ENCODE measurements at regions not wholly inside any gene's neighbourhood (a gene's known extent, or its start where the extent isn't known, plus 50 kb on each side); places are given as distances from the start of the nearest gene placed in this dataset.

DNA sequence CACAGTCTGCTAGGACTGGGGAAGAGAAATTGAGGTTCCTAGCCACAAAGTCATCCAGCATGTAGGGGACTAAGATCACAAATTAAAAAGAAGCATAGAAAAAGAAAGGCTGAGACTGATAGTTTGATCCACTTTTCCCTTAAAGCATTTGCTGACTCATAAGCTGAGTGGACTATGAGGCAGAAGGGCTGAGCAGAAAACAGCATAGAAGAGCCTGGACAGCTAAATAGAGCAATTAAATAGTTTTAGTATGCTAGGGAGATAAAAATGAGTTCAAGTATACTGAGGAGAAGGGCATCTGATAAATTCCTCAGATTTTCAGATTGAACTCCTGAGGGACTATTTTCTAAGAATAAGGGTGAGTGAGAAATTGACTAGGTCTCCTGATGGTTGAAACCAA lies 155.9 kb upstream of the EGR2 start:
- Histone ChIP-seq H4K8ac (ENCODE audit: low read depth in 2 of 2, low read length in 2 of 2) (no peak overlapping the region), H3K79me1 (ENCODE audit: low read depth in 1 of 2, low read length in 2 of 2) (no peaks in the 10 kb centered on the region), H2AFZ (replicated peaks; ENCODE audit: low read length, poor library complexity) (no peak overlapping the region), H2BK120ac (ENCODE audit: low read depth, low read length) (no peak overlapping the region), H2BK20ac (ENCODE audit: low read depth, low read length) (no peak overlapping the region), H3K27ac (ENCODE audit: insufficient read depth, low read length) (no peak overlapping the region), H3K56ac (ENCODE audit: extremely low read depth, insufficient read depth, low read length) (no peak overlapping the region), H3K9me3 (ENCODE audit: control insufficient read depth, insufficient read depth, low read length) (no peaks in the 10 kb centered on the region), H3K9ac (ENCODE audit: low read depth, low read length) (no peak overlapping the region), H2AK9ac (replicated peaks; ENCODE audit: low read depth, low read length, poor library complexity) (no peak overlapping the region), H2BK5ac (ENCODE audit: low read depth, low read length, poor library complexity, severe bottlenecking) (no peak overlapping the region), H3K18ac (ENCODE audit: low read depth, low read length) (no peak overlapping the region), H3K36me3 (ENCODE audit: control insufficient read depth, insufficient read depth, low read length) (no peaks in the 10 kb centered on the region), H3K4me3 (ENCODE audit: insufficient read depth, low read depth, low read length) (no peak overlapping the region), H2BK15ac (ENCODE audit: low read depth, low read length) (no peak overlapping the region), H4K20me1 (ENCODE audit: insufficient read depth, low read length) (no peaks in the 10 kb centered on the region), H4K91ac (ENCODE audit: insufficient read depth, low read depth, low read length) (no peak overlapping the region), H3K4ac (ENCODE audit: low read depth, low read length) (no peak overlapping the region), H3K4me2 (ENCODE audit: low read depth, low read length) (no peak overlapping the region), H3K23ac (ENCODE audit: low read depth, low read length) (no peak overlapping the region), H3K14ac (replicated peaks; ENCODE audit: low read depth, low read length) (no peak overlapping the region), H3K4me1 (ENCODE audit: control insufficient read depth, insufficient read depth, low read length) (no peaks in the 10 kb centered on the region), H3K9me1 (ENCODE audit: insufficient read depth, low read length) (no peaks in the 10 kb centered on the region), H3K27me3 (ENCODE audit: control insufficient read depth, insufficient read depth, low read length) (no peaks in the 10 kb centered on the region; the same call in 1 of the 2 replicates), H4K5ac (ENCODE audit: low read depth, low read length) (no peak overlapping the region), H2AK5ac (ENCODE audit: low read depth, low read length) (no peak overlapping the region)
- no TSS peak for BruUV-seq (replicated peaks)
- DNase-seq = peak; percentile 25
- ChIA-PET POLR2A (ENCODE audit: unreplicated experiment) (no interaction called here), CTCF (no interaction called here)
- in situ Hi-C loops (cut with MboI; ENCODE audit: low sequenced_read_pairs) = no loop called here
- no peak for ATAC-seq (ENCODE audit: low read depth)
- dilution Hi-C loops (cut with HindIII; ENCODE audit: low sequenced_read_pairs, unreplicated experiment) = no loop called here
- intact Hi-C loops (cut with micrococcal nuclease) = no loop called here
- TF ChIP-seq RFX5 (IDR thresholded peaks at IDR 0.05; ENCODE audit: low read depth, low read length) (no peak), MAFK (IDR thresholded peaks at IDR 0.05; ENCODE audit: low read depth, low read length) (no peak), SMC3 (IDR thresholded peaks at IDR 0.05; ENCODE audit: low read depth, low read length) (no peak), MAZ (IDR thresholded peaks at IDR 0.05; ENCODE audit: borderline replicate concordance, low read depth, low read length) (no peak), MXI1 (IDR thresholded peaks at IDR 0.05; ENCODE audit: borderline replicate concordance, low read depth, low read length) (no peak), BHLHE40 (IDR thresholded peaks at IDR 0.05; ENCODE audit: low read depth, low read length) (no peak), FOS (IDR thresholded peaks at IDR 0.05; ENCODE audit: low read depth, low read length) (no peak), NFE2L2 (IDR thresholded peaks at IDR 0.05; ENCODE audit: low read depth, low read length) (no peak), POLR2A (IDR thresholded peaks at IDR 0.05; ENCODE audit: low read depth, low read length) (no peak), RAD21 (IDR thresholded peaks at IDR 0.05; ENCODE audit: low read length) (no peak), CEBPB (IDR thresholded peaks at IDR 0.05; ENCODE audit: low read depth, low read length) (no peak)
- TF ChIP-seq, protein P1, sequence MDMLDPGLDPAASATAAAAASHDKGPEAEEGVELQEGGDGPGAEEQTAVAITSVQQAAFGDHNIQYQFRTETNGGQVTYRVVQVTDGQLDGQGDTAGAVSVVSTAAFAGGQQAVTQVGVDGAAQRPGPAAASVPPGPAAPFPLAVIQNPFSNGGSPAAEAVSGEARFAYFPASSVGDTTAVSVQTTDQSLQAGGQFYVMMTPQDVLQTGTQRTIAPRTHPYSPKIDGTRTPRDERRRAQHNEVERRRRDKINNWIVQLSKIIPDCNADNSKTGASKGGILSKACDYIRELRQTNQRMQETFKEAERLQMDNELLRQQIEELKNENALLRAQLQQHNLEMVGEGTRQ (IDR thresholded peaks at IDR 0.05; ENCODE audit: low read depth, low read length) = no peak
- TF ChIP-seq, protein P2, sequence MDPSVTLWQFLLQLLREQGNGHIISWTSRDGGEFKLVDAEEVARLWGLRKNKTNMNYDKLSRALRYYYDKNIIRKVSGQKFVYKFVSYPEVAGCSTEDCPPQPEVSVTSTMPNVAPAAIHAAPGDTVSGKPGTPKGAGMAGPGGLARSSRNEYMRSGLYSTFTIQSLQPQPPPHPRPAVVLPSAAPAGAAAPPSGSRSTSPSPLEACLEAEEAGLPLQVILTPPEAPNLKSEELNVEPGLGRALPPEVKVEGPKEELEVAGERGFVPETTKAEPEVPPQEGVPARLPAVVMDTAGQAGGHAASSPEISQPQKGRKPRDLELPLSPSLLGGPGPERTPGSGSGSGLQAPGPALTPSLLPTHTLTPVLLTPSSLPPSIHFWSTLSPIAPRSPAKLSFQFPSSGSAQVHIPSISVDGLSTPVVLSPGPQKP (IDR thresholded peaks at IDR 0.05; ENCODE audit: borderline replicate concordance, low read depth, low read length) = no peak
- TF ChIP-seq, protein P3, sequence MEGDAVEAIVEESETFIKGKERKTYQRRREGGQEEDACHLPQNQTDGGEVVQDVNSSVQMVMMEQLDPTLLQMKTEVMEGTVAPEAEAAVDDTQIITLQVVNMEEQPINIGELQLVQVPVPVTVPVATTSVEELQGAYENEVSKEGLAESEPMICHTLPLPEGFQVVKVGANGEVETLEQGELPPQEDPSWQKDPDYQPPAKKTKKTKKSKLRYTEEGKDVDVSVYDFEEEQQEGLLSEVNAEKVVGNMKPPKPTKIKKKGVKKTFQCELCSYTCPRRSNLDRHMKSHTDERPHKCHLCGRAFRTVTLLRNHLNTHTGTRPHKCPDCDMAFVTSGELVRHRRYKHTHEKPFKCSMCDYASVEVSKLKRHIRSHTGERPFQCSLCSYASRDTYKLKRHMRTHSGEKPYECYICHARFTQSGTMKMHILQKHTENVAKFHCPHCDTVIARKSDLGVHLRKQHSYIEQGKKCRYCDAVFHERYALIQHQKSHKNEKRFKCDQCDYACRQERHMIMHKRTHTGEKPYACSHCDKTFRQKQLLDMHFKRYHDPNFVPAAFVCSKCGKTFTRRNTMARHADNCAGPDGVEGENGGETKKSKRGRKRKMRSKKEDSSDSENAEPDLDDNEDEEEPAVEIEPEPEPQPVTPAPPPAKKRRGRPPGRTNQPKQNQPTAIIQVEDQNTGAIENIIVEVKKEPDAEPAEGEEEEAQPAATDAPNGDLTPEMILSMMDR (conservative IDR thresholded peaks at IDR 0.05; ENCODE audit: low read depth, low read length) = no peak

Data from IMR-90 (cell line).